SK-N-SH (cell line): ENCODE measurements at regions not wholly inside any gene's neighbourhood (a gene's known extent, or its start where the extent isn't known, plus 50 kb on each side); places are given as distances from the start of the nearest gene placed in this dataset.

ENCODE experiments used
- CTCF ChIP-seq: fragments of 200-600 bp; sonication (generic); IDR thresholded peaks from 2 replicates; pipeline ENCODE4 v1.6.1; 2017; ENCODE audit warnings: antibody characterized with exemption, mild to moderate bottlenecking, moderate library complexity
- EP300 ChIP-seq, 2 experiments: IDR thresholded peaks; 2 replicates each; pipeline versions ENCODE4 v1.4.0 to v1.6.1; 2012; ENCODE audit warnings: borderline replicate concordance in 1 of 2, low read depth in 1 of 2, low read length in 1 of 2
- JUND ChIP-seq: IDR thresholded peaks from 2 replicates; pipeline ENCODE4 v1.4.0; 2012
- MAX ChIP-seq: IDR thresholded peaks from 2 replicates; pipeline ENCODE4 v1.4.0; 2012; ENCODE audit warnings: low read depth
- POLR2AphosphoS5 ChIP-seq: IDR thresholded peaks from 2 replicates; pipeline ENCODE4 v1.6.1; 2012; ENCODE audit warnings: low read depth, low read length
- RAD21 ChIP-seq: IDR thresholded peaks from 2 replicates; pipeline ENCODE4 v1.6.1; 2012; ENCODE audit warnings: mild to moderate bottlenecking, low read length
- RCOR1 ChIP-seq: fragments of 150-350 bp; IDR thresholded peaks from 2 replicates; pipeline ENCODE4 v1.6.1; 2017; ENCODE audit warnings: antibody characterized with exemption, low read length
- REST ChIP-seq: IDR thresholded peaks from 2 replicates; pipeline ENCODE4 v1.6.1; 2012; ENCODE audit warnings: mild to moderate bottlenecking, low read depth, low read length, moderate library complexity
- RFX5 ChIP-seq: IDR thresholded peaks from 2 replicates; pipeline ENCODE4 v1.6.1; 2012; ENCODE audit warnings: mild to moderate bottlenecking, improper control_type of control experiment, low read length
- TAF1 ChIP-seq: IDR thresholded peaks from 2 replicates; pipeline ENCODE4 v1.6.1; 2012; ENCODE audit warnings: low read depth, mild to moderate bottlenecking, low read length, moderate library complexity, borderline replicate concordance
- TEAD4 ChIP-seq: IDR thresholded peaks from 2 replicates; pipeline ENCODE4 v1.4.0; 2012; ENCODE audit warnings: mild to moderate bottlenecking, borderline replicate concordance; ENCODE audit not compliant: insufficient read depth
- USF2 ChIP-seq: fragments of 150-350 bp; IDR thresholded peaks from 2 replicates; pipeline ENCODE4 v1.6.1; 2017; ENCODE audit warnings: antibody characterized with exemption, low read length, low read depth, borderline replicate concordance
- YY1 ChIP-seq: IDR thresholded peaks from 2 replicates; pipeline ENCODE4 v1.4.0; 2012; ENCODE audit warnings: low read depth, mild to moderate bottlenecking
- TF ChIP-seq, protein P1 (sequence below): IDR thresholded peaks from 2 replicates; pipeline ENCODE4 v1.4.0; 2012; ENCODE audit warnings: low read depth, borderline replicate concordance

- no peak for TF ChIP-seq TAF1
- TF ChIP-seq USF2: no peak
- no peak for TF ChIP-seq RCOR1
- TF ChIP-seq REST: no peak
- no peak for TF ChIP-seq YY1
- no peak for TF ChIP-seq RFX5
- TF ChIP-seq TEAD4: no peak
- no peak for TF ChIP-seq EP300 (IDR thresholded peaks at IDR 0.05; ENCODE audit: borderline replicate concordance in 1 of 2, low read depth in 1 of 2, low read length in 1 of 2)
- TF ChIP-seq CTCF: no peak
- TF ChIP-seq, protein P1, sequence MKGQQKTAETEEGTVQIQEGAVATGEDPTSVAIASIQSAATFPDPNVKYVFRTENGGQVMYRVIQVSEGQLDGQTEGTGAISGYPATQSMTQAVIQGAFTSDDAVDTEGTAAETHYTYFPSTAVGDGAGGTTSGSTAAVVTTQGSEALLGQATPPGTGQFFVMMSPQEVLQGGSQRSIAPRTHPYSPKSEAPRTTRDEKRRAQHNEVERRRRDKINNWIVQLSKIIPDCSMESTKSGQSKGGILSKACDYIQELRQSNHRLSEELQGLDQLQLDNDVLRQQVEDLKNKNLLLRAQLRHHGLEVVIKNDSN: no peak
- TF ChIP-seq POLR2AphosphoS5: no peak
- TF ChIP-seq JUND: no peak
- no peak for TF ChIP-seq MAX
- no peak for TF ChIP-seq RAD21
Measured at GRCh38 chr6:9606435-9607134, 808.3 kb downstream of the TFAP2A start.
